ENCODE measurements at regions not wholly inside any gene's neighbourhood (a gene's known extent, or its start where the extent isn't known, plus 50 kb on each side); places are given as distances from the start of the nearest gene placed in this dataset.

DNA sequence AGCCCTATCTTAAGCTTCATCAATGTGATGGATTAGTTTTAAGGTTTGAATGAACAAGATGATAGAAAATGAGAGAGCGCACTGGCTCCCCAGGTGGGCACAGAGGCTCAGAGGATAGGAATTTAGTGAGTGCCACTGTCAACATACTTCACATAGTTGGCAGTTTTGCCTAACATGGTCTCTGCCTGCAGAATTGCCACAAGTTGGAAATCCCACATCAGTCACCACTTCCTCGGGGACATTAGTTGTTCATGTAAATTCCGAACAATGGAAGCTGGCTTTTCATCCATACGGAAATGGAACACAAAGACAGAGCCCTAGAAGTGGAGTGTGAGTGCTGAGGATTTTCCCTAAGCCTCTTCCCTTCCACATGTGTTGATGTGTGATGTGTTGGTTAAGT, 123.9 kb upstream of the PHACTR1 start:
- peaks cover 41% of the 10 kb centered on the region for H3K4me1 ChIP-seq (ENCODE audit: control insufficient read depth, insufficient read depth, low read length)
- no peak for DNase-seq (ENCODE audit: low read depth)
- no peak overlapping the region for H3K4me3 ChIP-seq (ENCODE audit: low read length)
- H3K9me3 ChIP-seq (ENCODE audit: control insufficient read depth, low read length), result no peaks in the 10 kb centered on the region
- H3K9ac ChIP-seq (ENCODE audit: low read length), result no peak overlapping the region
- H3K36me3 ChIP-seq (ENCODE audit: control insufficient read depth, insufficient read depth, low read length, severe bottlenecking), result no peaks in the 10 kb centered on the region
- H3K27me3 ChIP-seq (replicated peaks; ENCODE audit: control insufficient read depth, insufficient read depth, low read length), result no peaks in the 10 kb centered on the region

DNA sequence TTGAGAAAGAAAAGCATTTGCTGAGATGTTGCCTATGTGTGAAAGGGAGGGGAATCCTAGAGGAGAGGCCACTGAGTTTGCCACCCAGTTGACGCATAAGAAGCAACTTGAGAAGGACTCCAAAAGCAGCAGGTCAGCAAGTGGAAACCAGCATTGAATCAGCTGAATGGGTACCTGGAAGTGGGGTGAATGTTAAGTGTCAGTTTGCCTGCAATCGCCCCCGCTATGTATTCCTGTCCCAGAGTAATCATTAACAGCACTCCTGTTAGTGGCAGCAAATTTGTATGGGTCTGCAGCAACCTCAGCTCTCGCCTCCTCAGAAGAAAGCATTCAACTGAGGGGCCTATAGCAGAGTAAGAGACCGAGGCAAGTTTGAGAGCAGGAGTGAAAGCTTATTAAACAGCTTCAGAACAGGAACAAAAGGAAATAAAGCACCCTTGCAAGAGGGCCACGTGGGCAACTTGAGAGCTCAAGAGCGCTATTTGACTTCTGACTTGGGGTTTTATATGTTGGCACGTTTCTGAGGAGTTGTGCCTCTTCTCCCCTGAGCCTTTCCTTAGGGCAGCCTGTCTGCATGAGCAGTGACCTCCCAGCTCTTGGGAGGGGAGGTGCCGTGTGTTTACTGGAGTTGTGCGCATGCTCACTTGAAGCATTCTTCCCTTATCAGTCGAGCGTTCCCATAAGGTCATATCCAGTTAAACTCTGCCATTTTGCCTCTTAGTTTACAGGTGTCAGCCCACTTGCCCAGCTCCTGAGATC, 122.6 kb upstream of the PHACTR1 start:
- no peak overlapping the region for H3K4me3 ChIP-seq (ENCODE audit: low read length)
- no peaks in the 10 kb centered on the region for H3K9me3 ChIP-seq (ENCODE audit: control insufficient read depth, low read length)
- H3K36me3 ChIP-seq (ENCODE audit: control insufficient read depth, insufficient read depth, low read length, severe bottlenecking), result no peaks in the 10 kb centered on the region
- no peak overlapping the region for H3K9ac ChIP-seq (ENCODE audit: low read length)
- DNase-seq (ENCODE audit: low read depth), result no peak
- H3K27me3 ChIP-seq (replicated peaks; ENCODE audit: control insufficient read depth, insufficient read depth, low read length), result no peaks in the 10 kb centered on the region
- peaks cover 36% of the 10 kb centered on the region for H3K4me1 ChIP-seq (ENCODE audit: control insufficient read depth, insufficient read depth, low read length)

DNA sequence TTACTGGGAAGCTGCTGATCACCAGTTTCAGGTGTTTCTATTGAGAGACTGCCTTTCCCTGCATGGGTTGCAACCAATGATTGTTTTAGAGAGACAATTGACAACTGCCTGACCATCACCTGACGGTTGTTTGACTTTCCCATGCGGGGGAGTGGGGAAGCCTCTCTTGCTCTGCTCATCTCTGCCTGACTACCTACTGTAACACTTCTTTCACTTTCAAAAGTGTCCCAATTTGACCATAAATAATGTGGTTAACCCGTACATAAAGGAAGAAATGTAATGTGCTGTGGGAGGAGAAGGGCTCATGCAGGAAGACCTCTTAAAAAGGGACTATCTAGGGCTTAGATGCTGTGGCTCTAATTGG, 122.1 kb upstream of the PHACTR1 start:
- Histone ChIP-seq H3K4me1 (ENCODE audit: control insufficient read depth, insufficient read depth, low read length) (peaks cover 32% of the 10 kb centered on the region), H3K9me3 (ENCODE audit: control insufficient read depth, low read length) (no peaks in the 10 kb centered on the region), H3K27me3 (replicated peaks; ENCODE audit: control insufficient read depth, insufficient read depth, low read length) (no peaks in the 10 kb centered on the region), H3K36me3 (ENCODE audit: control insufficient read depth, insufficient read depth, low read length, severe bottlenecking) (no peaks in the 10 kb centered on the region), H3K4me3 (ENCODE audit: low read length) (no peak overlapping the region), H3K9ac (ENCODE audit: low read length) (peak overlapping the region; percentile 8)
- DNase-seq (ENCODE audit: low read depth), result no peak

DNA sequence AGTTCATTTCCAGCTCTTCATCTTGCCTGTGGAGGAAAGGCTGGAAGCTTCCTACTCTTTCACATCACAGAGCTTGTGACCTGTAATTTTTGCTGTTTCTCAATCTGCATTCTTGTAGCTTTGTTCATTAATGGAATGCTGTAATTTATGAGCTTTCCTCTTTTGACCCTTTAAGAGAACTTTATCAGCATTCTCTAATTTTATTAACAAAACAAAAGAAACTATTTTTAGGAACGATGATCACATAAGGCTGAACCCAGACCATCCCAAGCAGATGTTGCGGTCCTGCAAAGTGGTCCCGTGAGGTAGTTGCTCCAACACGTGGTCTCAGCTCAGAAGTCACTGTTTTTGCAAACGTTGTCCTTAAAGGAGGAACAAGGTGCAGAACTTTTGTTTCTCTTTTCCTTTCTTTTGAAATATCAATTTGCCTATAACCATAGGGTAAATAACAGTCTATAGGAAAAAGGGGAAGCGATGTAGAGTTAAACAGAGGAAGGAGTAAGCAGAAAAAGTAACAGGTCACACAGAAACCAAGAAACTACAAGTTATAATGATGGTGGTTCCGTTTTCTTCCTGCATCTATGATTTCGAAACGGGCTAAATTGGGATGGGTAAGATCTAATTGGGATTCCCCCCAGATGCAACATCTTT, 121.3 kb upstream of the PHACTR1 start:
- Histone ChIP-seq H3K4me3 (ENCODE audit: low read length) (no peak overlapping the region), H3K27me3 (replicated peaks; ENCODE audit: control insufficient read depth, insufficient read depth, low read length) (no peaks in the 10 kb centered on the region), H3K9ac (ENCODE audit: low read length) (no peak overlapping the region), H3K36me3 (ENCODE audit: control insufficient read depth, insufficient read depth, low read length, severe bottlenecking) (no peaks in the 10 kb centered on the region), H3K9me3 (ENCODE audit: control insufficient read depth, low read length) (no peaks in the 10 kb centered on the region), H3K4me1 (ENCODE audit: control insufficient read depth, insufficient read depth, low read length) (peaks cover 32% of the 10 kb centered on the region)
- no peak for DNase-seq (ENCODE audit: low read depth)

DNA sequence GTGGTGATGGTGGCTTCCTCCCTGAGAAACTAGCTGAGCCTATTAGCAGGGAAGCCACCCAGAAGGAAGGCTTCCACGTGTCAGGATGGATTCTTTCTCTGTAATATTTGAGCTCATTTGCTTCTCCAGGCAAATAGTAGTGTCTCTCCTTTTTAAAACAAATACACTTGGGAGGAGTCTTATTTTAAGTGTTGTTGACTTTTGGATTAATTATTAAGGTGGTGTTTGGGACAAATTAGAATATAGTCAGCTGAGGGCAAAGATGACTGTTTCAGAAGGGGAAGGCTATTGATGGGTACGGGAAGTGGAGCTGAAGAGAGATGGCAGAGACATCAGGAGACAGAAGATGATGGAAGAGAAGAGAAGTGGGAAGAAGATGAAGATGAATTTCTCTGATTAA, 119.8 kb upstream of the PHACTR1 start:
- Histone ChIP-seq H3K4me1 (ENCODE audit: control insufficient read depth, insufficient read depth, low read length) (peaks cover 37% of the 10 kb centered on the region), H3K4me3 (ENCODE audit: low read length) (no peak overlapping the region), H3K36me3 (ENCODE audit: control insufficient read depth, insufficient read depth, low read length, severe bottlenecking) (no peaks in the 10 kb centered on the region), H3K9me3 (ENCODE audit: control insufficient read depth, low read length) (no peaks in the 10 kb centered on the region), H3K27me3 (replicated peaks; ENCODE audit: control insufficient read depth, insufficient read depth, low read length) (no peaks in the 10 kb centered on the region), H3K9ac (ENCODE audit: low read length) (no peak overlapping the region)
- DNase-seq (ENCODE audit: low read depth), result no peak

DNA sequence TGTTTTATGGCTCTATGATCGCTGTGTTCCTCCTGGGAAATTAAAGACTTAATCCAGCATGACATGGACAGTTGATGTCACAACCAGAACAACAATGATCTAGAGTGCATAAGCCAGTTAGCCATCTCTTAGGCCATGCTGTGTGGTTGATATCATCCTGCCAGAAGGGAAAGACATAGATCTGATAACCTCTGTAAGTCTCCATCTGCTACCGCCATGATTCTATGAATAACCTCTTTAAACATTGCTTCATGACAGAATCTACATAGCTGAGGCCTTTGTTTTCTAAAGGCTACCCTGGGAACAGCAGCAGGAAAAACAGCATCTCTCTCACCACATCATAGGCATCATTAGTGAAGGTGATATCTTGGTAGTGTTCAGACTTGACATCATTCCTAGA, 117.6 kb upstream of the PHACTR1 start:
- DNase-seq (ENCODE audit: low read depth), result no peak
- no peak overlapping the region for H3K9ac ChIP-seq (ENCODE audit: low read length)
- H3K4me3 ChIP-seq (ENCODE audit: low read length), result no peak overlapping the region
- no peaks in the 10 kb centered on the region for H3K9me3 ChIP-seq (ENCODE audit: control insufficient read depth, low read length)
- peaks cover 35% of the 10 kb centered on the region for H3K4me1 ChIP-seq (ENCODE audit: control insufficient read depth, insufficient read depth, low read length)
- no peaks in the 10 kb centered on the region for H3K36me3 ChIP-seq (ENCODE audit: control insufficient read depth, insufficient read depth, low read length, severe bottlenecking)
- H3K27me3 ChIP-seq (replicated peaks; ENCODE audit: control insufficient read depth, insufficient read depth, low read length), result no peaks in the 10 kb centered on the region

DNA sequence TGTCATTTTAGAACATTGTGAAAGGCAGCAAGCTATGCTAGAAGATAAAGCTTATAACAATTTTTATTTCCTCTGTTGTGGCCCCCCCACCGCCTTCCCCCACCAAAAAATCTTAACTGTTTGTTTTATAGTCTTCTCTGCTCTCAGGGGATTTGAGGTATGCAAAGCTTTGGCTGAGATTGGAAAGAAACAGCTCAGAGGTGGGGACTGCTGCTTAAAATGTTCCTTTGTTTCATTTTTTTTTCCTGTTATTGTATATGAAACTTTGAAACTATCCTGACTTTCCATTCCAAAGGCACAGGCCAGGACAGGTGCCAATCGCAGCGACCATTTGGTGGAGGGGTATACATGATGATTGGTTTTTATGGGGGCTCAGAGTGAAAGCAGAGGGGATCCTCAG, 114.7 kb upstream of the PHACTR1 start:
- DNase-seq (ENCODE audit: low read depth), result peak; percentile 61
- Histone ChIP-seq H3K36me3 (ENCODE audit: control insufficient read depth, insufficient read depth, low read length, severe bottlenecking) (no peaks in the 10 kb centered on the region), H3K9me3 (ENCODE audit: control insufficient read depth, low read length) (no peaks in the 10 kb centered on the region), H3K9ac (ENCODE audit: low read length) (peak overlapping the region; percentile 51), H3K4me3 (ENCODE audit: low read length) (no peak overlapping the region), H3K27me3 (replicated peaks; ENCODE audit: control insufficient read depth, insufficient read depth, low read length) (no peaks in the 10 kb centered on the region), H3K4me1 (ENCODE audit: control insufficient read depth, insufficient read depth, low read length) (peaks cover 16% of the 10 kb centered on the region)

DNA sequence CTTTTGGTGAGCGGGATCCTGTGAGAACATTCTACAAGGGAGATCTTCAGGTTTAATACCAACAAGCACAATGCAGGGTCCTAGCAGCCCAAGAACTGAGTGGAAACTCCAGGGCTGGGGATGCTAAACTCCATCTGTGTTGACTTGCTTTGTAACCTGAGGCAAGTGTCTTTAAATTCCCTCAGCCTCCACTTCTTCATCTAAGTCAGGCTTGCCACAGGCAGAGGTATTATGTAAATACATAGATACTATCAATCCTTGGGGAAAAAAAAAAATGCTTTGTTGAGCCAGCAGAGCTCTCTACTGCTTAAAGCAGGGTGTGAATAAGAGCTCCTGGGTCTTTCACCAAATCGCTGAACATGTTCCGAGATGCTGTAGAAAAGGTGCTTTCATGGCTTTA, 114.2 kb upstream of the PHACTR1 start:
- Histone ChIP-seq H3K9ac (ENCODE audit: low read length) (peak overlapping the region; percentile 51), H3K4me3 (ENCODE audit: low read length) (no peak overlapping the region), H3K36me3 (ENCODE audit: control insufficient read depth, insufficient read depth, low read length, severe bottlenecking) (no peaks in the 10 kb centered on the region), H3K9me3 (ENCODE audit: control insufficient read depth, low read length) (no peaks in the 10 kb centered on the region), H3K27me3 (replicated peaks; ENCODE audit: control insufficient read depth, insufficient read depth, low read length) (no peaks in the 10 kb centered on the region), H3K4me1 (ENCODE audit: control insufficient read depth, insufficient read depth, low read length) (peaks cover 16% of the 10 kb centered on the region)
- DNase-seq (ENCODE audit: low read depth), result peak; percentile 45

DNA sequence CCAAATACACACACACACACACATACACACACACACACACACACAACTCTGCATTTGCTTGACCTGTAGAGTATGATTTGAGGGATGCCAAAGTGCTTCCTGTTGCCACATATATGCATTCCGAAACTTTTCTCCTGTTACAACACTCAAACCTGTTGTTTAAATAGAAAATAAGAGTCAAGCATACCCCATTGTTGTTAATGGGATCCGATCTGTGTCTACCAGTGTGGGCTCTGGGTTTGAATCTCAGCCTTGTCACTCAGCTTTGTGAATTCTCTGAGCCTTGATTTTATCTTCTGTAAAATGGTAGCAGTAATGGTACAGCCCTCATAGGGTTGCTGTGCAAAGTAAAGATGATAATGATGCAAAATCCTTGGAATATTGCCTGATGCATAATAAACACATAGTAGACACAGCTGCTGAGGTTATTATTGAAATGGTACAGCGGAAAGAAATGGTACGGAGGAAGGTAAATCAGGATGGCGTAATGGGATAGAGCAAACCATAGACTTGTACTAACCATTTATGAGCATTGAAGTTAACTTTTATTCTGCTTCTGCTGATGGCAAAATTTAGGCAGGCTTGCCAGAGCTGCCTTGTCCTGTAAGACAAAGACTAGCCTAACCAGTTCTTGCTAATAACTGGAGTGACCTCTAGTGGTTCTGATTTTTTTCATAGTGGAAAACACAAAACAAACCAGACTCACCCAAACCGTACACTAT, 113.5 kb upstream of the PHACTR1 start:
- H3K4me3 ChIP-seq (ENCODE audit: low read length), result no peak overlapping the region
- H3K27me3 ChIP-seq (replicated peaks; ENCODE audit: control insufficient read depth, insufficient read depth, low read length), result no peaks in the 10 kb centered on the region
- H3K4me1 ChIP-seq (ENCODE audit: control insufficient read depth, insufficient read depth, low read length), result peaks cover 17% of the 10 kb centered on the region
- H3K36me3 ChIP-seq (ENCODE audit: control insufficient read depth, insufficient read depth, low read length, severe bottlenecking), result no peaks in the 10 kb centered on the region
- peak overlapping the region; percentile 23 for H3K9ac ChIP-seq (ENCODE audit: low read length)
- DNase-seq (ENCODE audit: low read depth), result peak; percentile 81
- H3K9me3 ChIP-seq (ENCODE audit: control insufficient read depth, low read length), result no peaks in the 10 kb centered on the region

DNA sequence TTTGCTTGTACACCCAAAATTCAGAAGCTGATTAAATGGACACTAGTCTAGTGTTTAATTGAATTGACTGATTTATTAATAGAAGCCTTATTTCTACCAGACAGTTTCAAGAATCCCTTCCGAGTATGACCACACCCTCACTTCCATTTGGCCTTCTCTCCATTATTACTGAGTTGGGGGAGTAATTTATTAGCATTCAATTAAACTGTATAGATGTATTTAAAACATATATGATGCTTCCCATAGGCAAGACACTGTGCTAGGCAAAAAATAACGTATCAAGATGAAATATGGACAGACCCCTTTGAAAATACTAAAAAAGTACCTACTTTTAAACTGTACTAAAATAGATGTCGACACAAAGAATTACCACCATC, 112.9 kb upstream of the PHACTR1 start:
- Histone ChIP-seq H3K4me3 (ENCODE audit: low read length) (no peak overlapping the region), H3K27me3 (replicated peaks; ENCODE audit: control insufficient read depth, insufficient read depth, low read length) (no peaks in the 10 kb centered on the region), H3K4me1 (ENCODE audit: control insufficient read depth, insufficient read depth, low read length) (peaks cover 23% of the 10 kb centered on the region), H3K9me3 (ENCODE audit: control insufficient read depth, low read length) (no peaks in the 10 kb centered on the region), H3K36me3 (ENCODE audit: control insufficient read depth, insufficient read depth, low read length, severe bottlenecking) (no peaks in the 10 kb centered on the region), H3K9ac (ENCODE audit: low read length) (no peak overlapping the region)
- no peak for DNase-seq (ENCODE audit: low read depth)

DNA sequence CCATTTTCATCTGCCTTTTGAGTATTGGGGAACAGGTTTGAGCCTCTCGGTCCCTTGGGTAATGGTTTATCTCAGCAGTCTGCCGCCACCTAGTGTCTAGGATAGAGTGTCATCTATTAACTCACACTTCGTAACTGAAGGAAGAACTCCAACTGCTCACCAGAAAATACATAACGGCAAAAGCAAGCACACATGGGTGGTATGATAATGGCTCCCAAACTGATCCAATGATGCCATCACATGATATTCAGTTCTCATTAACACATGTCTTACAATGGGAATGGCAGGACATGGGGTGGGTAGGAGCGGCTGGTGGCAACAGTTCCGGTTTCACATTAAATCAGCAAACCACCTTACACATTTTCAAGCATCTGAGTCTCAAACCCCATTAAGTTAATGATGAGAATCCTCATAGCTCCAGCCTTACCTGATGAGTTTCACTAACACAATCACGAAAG, 110.7 kb upstream of the PHACTR1 start:
- Histone ChIP-seq H3K36me3 (ENCODE audit: control insufficient read depth, insufficient read depth, low read length, severe bottlenecking) (no peaks in the 10 kb centered on the region), H3K9ac (ENCODE audit: low read length) (no peak overlapping the region), H3K9me3 (ENCODE audit: control insufficient read depth, low read length) (no peaks in the 10 kb centered on the region), H3K27me3 (replicated peaks; ENCODE audit: control insufficient read depth, insufficient read depth, low read length) (no peaks in the 10 kb centered on the region), H3K4me1 (ENCODE audit: control insufficient read depth, insufficient read depth, low read length) (peaks cover 26% of the 10 kb centered on the region), H3K4me3 (ENCODE audit: low read length) (no peak overlapping the region)
- peak; percentile 83 for DNase-seq (ENCODE audit: low read depth)
